Endothelial cell of umbilical vein (primary cell): ENCODE measurements at regions not wholly inside any gene's neighbourhood (a gene's known extent, or its start where the extent isn't known, plus 50 kb on each side); places are given as distances from the start of the nearest gene placed in this dataset.

Experiments used
- BruUV-seq: library from RNA; stranded (reverse); fragments of 400-500 nt; replicated peaks from 2 replicates; lab custom pipeline; 2021; lab: Mats Ljungman, UMichigan
- CTCF ChIA-PET: fragments of 300-600, 350-600 bp; sonication (Branson Sonifier 250); formaldehyde crosslinking; loops from one replicate; lab custom pipeline; 2021; ENCODE audit warnings: antibody characterized with exemption, inconsistent platforms; lab: Charles Lee
- POLR2A ChIA-PET: fragments of 300-600, 350-600 bp; sonication (Branson Sonifier 250); formaldehyde crosslinking; loops from one replicate; lab custom pipeline; 2021; ENCODE audit warnings: antibody characterized with exemption, inconsistent platforms; lab: Charles Lee
- DNase-seq: peaks from one replicate; pipeline ENCODE4 v3.0.0-alpha.2; 2011; ENCODE audit warnings: low read depth, low spot score
- FAIRE-seq: peaks from 2 replicates; lab custom pipeline; 2011; peaks lifted over from hg19 to GRCh38; lab: Jason Lieb, UNC
- H2AFZ ChIP-seq: 2 replicates; pipeline ENCODE4 v1.6.0; 2012; ENCODE audit warnings: low read depth, low read length, control low read depth, inconsistent platforms
- H3K27ac ChIP-seq: 2 replicates; pipeline ENCODE4 v1.5.1; 2011; ENCODE audit warnings: low read depth, mild to moderate bottlenecking, control low read depth, low read length, moderate library complexity; ENCODE audit not compliant: insufficient read depth
- H3K27me3 ChIP-seq, 2 experiments: 2 replicates each; pipeline versions ENCODE4 v1.6.0 to v1.6.1; 2011; ENCODE audit warnings: low read length in 2 of 2, mixed read lengths in 1 of 2; ENCODE audit not compliant: control insufficient read depth in 2 of 2, insufficient read depth in 2 of 2
- H3K36me3 ChIP-seq, 2 experiments: 2 replicates in 1 of 2; 3 replicates in 1 of 2; pipeline ENCODE4 v1.5.1; 2011; ENCODE audit warnings: low read length in 2 of 2, mild to moderate bottlenecking in 1 of 2, moderate library complexity in 1 of 2; ENCODE audit not compliant: control insufficient read depth in 2 of 2, insufficient read depth in 2 of 2; ENCODE audit errors: extremely low read depth in 1 of 2
- H3K4me1 ChIP-seq: 3 replicates; pipeline ENCODE4 v1.5.1; 2011; ENCODE audit warnings: mild to moderate bottlenecking, low read length; ENCODE audit not compliant: control insufficient read depth, insufficient read depth; ENCODE audit errors: extremely low read depth
- H3K4me2 ChIP-seq: 2 replicates; pipeline ENCODE4 v1.6.1; 2011; ENCODE audit warnings: low read length, control low read depth, mixed read lengths; ENCODE audit not compliant: insufficient read depth
- H3K4me3 ChIP-seq, 3 experiments: fragments of 200-600 bp in 1 of 3; sonication (generic), shearing (Covaris generic) in 1 of 3; replicated peaks in 1 of 3; 2 replicates each; pipeline ENCODE4 v1.5.1; 2011 to 2016; ENCODE audit warnings: control low read depth in 3 of 3, low read length in 3 of 3, mild to moderate bottlenecking in 2 of 3, inconsistent platforms in 1 of 3, low read depth in 1 of 3, moderate library complexity in 1 of 3; ENCODE audit not compliant: insufficient read depth in 1 of 3
- H3K79me2 ChIP-seq: 2 replicates; pipeline ENCODE4 v1.6.0; 2012; ENCODE audit warnings: low read length, inconsistent platforms; ENCODE audit not compliant: control insufficient read depth, insufficient read depth
- H3K9ac ChIP-seq: replicated peaks from 2 replicates; pipeline ENCODE3; 2011; ENCODE audit warnings: low read length, control low read depth; ENCODE audit not compliant: insufficient read depth; ENCODE audit errors: extremely low read depth
- H3K9me1 ChIP-seq: replicated peaks from 3 replicates; pipeline ENCODE4 v1.6.0; 2011; ENCODE audit warnings: mild to moderate bottlenecking, low read length; ENCODE audit not compliant: control insufficient read depth, insufficient read depth; ENCODE audit errors: extremely low read depth
- H3K9me3 ChIP-seq: replicated peaks from 2 replicates; pipeline ENCODE4 v1.5.1; 2012; ENCODE audit warnings: low read length, inconsistent platforms; ENCODE audit not compliant: control insufficient read depth, insufficient read depth
- H4K20me1 ChIP-seq: replicated peaks from 2 replicates; pipeline ENCODE3; 2011; ENCODE audit warnings: mild to moderate bottlenecking, low read length; ENCODE audit not compliant: control insufficient read depth, insufficient read depth; ENCODE audit errors: extremely low read depth
- EZH2 ChIP-seq: IDR thresholded peaks from 2 replicates; pipeline ENCODE4 v1.6.1; 2012; ENCODE audit warnings: borderline replicate concordance, low read depth, mild to moderate bottlenecking, moderate library complexity, low read length, inconsistent platforms; ENCODE audit not compliant: severe bottlenecking
- GATA2 ChIP-seq: IDR thresholded peaks from 2 replicates; pipeline ENCODE4 v1.7.0; 2011; ENCODE audit warnings: low read depth, mild to moderate bottlenecking, moderate library complexity, mixed read lengths, low read length; ENCODE audit not compliant: insufficient read length, insufficient read depth
- JUN ChIP-seq: IDR thresholded peaks from 2 replicates; pipeline ENCODE4 v1.6.1; 2011; ENCODE audit warnings: borderline replicate concordance, low read depth; ENCODE audit not compliant: insufficient read length, insufficient read depth
- POLR2A ChIP-seq: IDR thresholded peaks from 2 replicates; pipeline ENCODE4 v1.6.1; 2012; ENCODE audit warnings: low read depth, mild to moderate bottlenecking, control low read depth, low read length
- POLR2AphosphoS5 ChIP-seq: IDR thresholded peaks from 2 replicates; pipeline ENCODE4 v1.6.1; 2012; ENCODE audit warnings: low read depth, mild to moderate bottlenecking, control low read depth, low read length, moderate library complexity; ENCODE audit not compliant: insufficient read depth
- dilution Hi-C: fragments of 300-500 bp; cut with MboI; formaldehyde crosslinking; loops from one replicate; pipeline ENCODE4 v1.15.0; 2019; ENCODE audit warnings: low sequenced_read_pairs; ENCODE audit not compliant: extremely low pct_ligation_motif_present
- intact Hi-C: fragments of 100-400 bp; cut with micrococcal nuclease; formaldehyde crosslinking; loops from one replicate; pipeline ENCODE4 v1.10.0; 2022
- TF ChIP-seq, protein P1 (sequence below), 2 donors: IDR thresholded peaks; 1 replicate in 1 of 2; 2 replicates in 1 of 2; pipeline ENCODE4 v1.5.1; 2011; ENCODE audit warnings: low read length in 2 of 2, mild to moderate bottlenecking in 2 of 2, moderate library complexity in 2 of 2, control low read depth in 1 of 2, inconsistent platforms in 1 of 2, low read depth in 1 of 2; ENCODE audit not compliant: insufficient read depth in 1 of 2; ENCODE audit errors: extremely low read depth in 1 of 2
- TF ChIP-seq, protein P2 (sequence below): IDR thresholded peaks from 2 replicates; pipeline ENCODE4 v1.6.1; 2011; ENCODE audit not compliant: insufficient read depth, insufficient read length

DNA sequence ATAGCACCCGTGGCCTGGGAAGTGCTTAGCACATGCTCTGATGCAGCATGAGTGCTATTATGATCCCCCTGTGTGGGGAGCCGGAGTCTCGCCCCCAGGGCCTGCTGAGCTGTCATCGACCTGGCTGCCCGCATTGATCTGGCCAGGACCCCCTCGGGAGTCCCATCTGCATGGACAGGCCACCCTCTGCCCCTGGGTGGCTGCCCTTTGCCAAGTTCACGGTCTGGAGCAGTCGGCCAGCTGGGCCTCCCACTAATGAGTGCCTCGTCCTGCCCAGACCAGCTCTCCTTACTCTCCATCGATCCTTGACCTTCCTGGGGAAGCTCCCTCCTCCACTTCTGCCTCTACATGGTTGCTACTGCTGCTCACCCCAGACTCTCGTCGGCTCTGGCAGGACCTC, 121.8 kb upstream of the RUNX3 start:
- no peak overlapping the region for H3K4me2 ChIP-seq
- H3K4me3 ChIP-seq = no peak overlapping the region
- no peaks in the 10 kb centered on the region for H3K79me2 ChIP-seq
- no peaks in the 10 kb centered on the region for H3K9me3 ChIP-seq
- no peaks in the 10 kb centered on the region for H3K36me3 ChIP-seq
- H3K27ac ChIP-seq = no peak overlapping the region
- dilution Hi-C loops = no loop called here
- TF ChIP-seq EZH2 (no peak), GATA2 (no peak), POLR2AphosphoS5 (no peak), POLR2A (no peak), JUN (no peak)
- TF ChIP-seq, protein P1, sequence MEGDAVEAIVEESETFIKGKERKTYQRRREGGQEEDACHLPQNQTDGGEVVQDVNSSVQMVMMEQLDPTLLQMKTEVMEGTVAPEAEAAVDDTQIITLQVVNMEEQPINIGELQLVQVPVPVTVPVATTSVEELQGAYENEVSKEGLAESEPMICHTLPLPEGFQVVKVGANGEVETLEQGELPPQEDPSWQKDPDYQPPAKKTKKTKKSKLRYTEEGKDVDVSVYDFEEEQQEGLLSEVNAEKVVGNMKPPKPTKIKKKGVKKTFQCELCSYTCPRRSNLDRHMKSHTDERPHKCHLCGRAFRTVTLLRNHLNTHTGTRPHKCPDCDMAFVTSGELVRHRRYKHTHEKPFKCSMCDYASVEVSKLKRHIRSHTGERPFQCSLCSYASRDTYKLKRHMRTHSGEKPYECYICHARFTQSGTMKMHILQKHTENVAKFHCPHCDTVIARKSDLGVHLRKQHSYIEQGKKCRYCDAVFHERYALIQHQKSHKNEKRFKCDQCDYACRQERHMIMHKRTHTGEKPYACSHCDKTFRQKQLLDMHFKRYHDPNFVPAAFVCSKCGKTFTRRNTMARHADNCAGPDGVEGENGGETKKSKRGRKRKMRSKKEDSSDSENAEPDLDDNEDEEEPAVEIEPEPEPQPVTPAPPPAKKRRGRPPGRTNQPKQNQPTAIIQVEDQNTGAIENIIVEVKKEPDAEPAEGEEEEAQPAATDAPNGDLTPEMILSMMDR (IDR thresholded peaks at IDR 0.05; ENCODE audit: extremely low read depth in 1 of 2, insufficient read depth in 1 of 2, low read depth in 1 of 2, low read length in 2 of 2) = no peak
- TF ChIP-seq, protein P2, sequence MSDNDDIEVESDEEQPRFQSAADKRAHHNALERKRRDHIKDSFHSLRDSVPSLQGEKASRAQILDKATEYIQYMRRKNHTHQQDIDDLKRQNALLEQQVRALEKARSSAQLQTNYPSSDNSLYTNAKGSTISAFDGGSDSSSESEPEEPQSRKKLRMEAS = no peak
- H4K20me1 ChIP-seq = no peaks in the 10 kb centered on the region
- H3K4me1 ChIP-seq = no peaks in the 10 kb centered on the region
- FAIRE-seq = no peak
- ChIA-PET CTCF (no interaction called here), POLR2A (interaction anchor here (0.6 kb wide), 1 partner anchor 28 kb away, joined by 3 read pairs; no protein-coding TSS in a partner anchor)
- H3K9ac ChIP-seq = no peak overlapping the region
- BruUV-seq = no TSS peak
- DNase-seq = no peak
- intact Hi-C loops = no loop called here
- no peak overlapping the region for H2AFZ ChIP-seq
- no peaks in the 10 kb centered on the region for H3K27me3 ChIP-seq
- H3K9me1 ChIP-seq = no peaks in the 10 kb centered on the region
